K562 (cell line): ENCODE measurements at regions not wholly inside any gene's neighbourhood (a gene's known extent, or its start where the extent isn't known, plus 50 kb on each side); places are given as distances from the start of the nearest gene placed in this dataset.

Experiments used
- ATAC-seq: fragments of 200-7000 bp; cut with Tn5 transposase; 3 replicates; pipeline ENCODE4 v1.9.1; 2020; ENCODE audit warnings: moderate library complexity
- BruUV-seq: library from RNA; stranded (reverse); fragments of 400-500 nt; replicated peaks from 2 replicates; lab custom pipeline; 2021; lab: Mats Ljungman, UMichigan
- CTCF ChIA-PET: fragments of 300-600 bp; formaldehyde crosslinking; extraction: SDS; loops from one replicate; lab custom pipeline; 2021; ENCODE audit warnings: low intra/inter-chr PET ratio; lab: Yijun Ruan, JAX
- POLR2A ChIA-PET: fragments of 300-600, 350-650 bp; sonication (Branson Sonifier 250); formaldehyde crosslinking; extraction: SDS; loops from one replicate; lab custom pipeline; 2021; ENCODE audit warnings: antibody characterized with exemption, inconsistent platforms; lab: Yijun Ruan, JAX
- DNase-seq, 4 experiments: peaks; one replicate each; pipeline versions ENCODE4 v3.0.0 to v3.0.0-alpha.2; 2011 to 2018; ENCODE audit warnings: low spot score in 3 of 4, mixed read lengths in 3 of 4; ENCODE audit errors: extremely low read depth in 1 of 4
- FAIRE-seq: peaks from 2 replicates; lab custom pipeline; 2011; peaks lifted over from hg19 to GRCh38; lab: Jason Lieb, UNC
- H2AFZ ChIP-seq: 2 replicates; pipeline ENCODE4 v1.6.0; 2011; ENCODE audit warnings: low read depth, low read length, control low read depth, inconsistent platforms
- H3K27ac ChIP-seq: fragments of 200-600 bp; 3 replicates; pipeline ENCODE4 v1.8.0; 2011; ENCODE audit warnings: low read depth, mild to moderate bottlenecking, control low read depth, inconsistent platforms, low read length, moderate library complexity, mixed read lengths; ENCODE audit errors: extremely low read depth
- H3K27me3 ChIP-seq, 2 experiments: fragments of 300-600 bp in 1 of 2; 2 replicates in 1 of 2; 3 replicates in 1 of 2; pipeline versions ENCODE4 v1.6.0 to v1.8.0; 2011; ENCODE audit warnings: inconsistent platforms in 2 of 2, low read length in 2 of 2, mild to moderate bottlenecking in 1 of 2, mixed read lengths in 1 of 2, moderate library complexity in 1 of 2; ENCODE audit not compliant: control insufficient read depth in 2 of 2, insufficient read depth in 2 of 2
- H3K36me3 ChIP-seq: fragments of 300-600 bp; 3 replicates; pipeline ENCODE4 v1.8.0; 2011; ENCODE audit warnings: mild to moderate bottlenecking, low read length, inconsistent platforms; ENCODE audit not compliant: control insufficient read depth, insufficient read depth
- H3K4me1 ChIP-seq, 2 experiments: fragments of 200-600 bp in 1 of 2; replicated peaks in 1 of 2; 2 replicates in 1 of 2; 3 replicates in 1 of 2; pipeline versions ENCODE4 v1.5.1 to v1.8.0; 2011; ENCODE audit warnings: inconsistent platforms in 2 of 2, low read length in 2 of 2, mild to moderate bottlenecking in 1 of 2, mixed read lengths in 1 of 2, moderate library complexity in 1 of 2; ENCODE audit not compliant: control insufficient read depth in 2 of 2, insufficient read depth in 2 of 2
- H3K4me2 ChIP-seq: 2 replicates; pipeline ENCODE4 v1.6.1; 2011; ENCODE audit warnings: low read length, control low read depth, inconsistent platforms, mixed read lengths; ENCODE audit not compliant: insufficient read depth
- H3K4me3 ChIP-seq: fragments of 200-600 bp; sonication (generic), shearing (Covaris generic); 2 replicates; pipeline ENCODE4 v1.5.1; 2016; ENCODE audit warnings: control low read depth, inconsistent platforms
- H3K79me2 ChIP-seq: fragments of 200-600 bp; 3 replicates; pipeline ENCODE4 v1.8.0; 2011; ENCODE audit warnings: low read length, inconsistent platforms; ENCODE audit not compliant: control insufficient read depth, insufficient read depth
- H3K9ac ChIP-seq, 2 experiments: 2 replicates each; pipeline versions ENCODE4 v1.6.0 to v1.6.1; 2011; ENCODE audit warnings: low read depth in 2 of 2, low read length in 2 of 2, control low read depth in 1 of 2, inconsistent platforms in 1 of 2, mild to moderate bottlenecking in 1 of 2, mixed read lengths in 1 of 2; ENCODE audit not compliant: insufficient read depth in 1 of 2
- H3K9me1 ChIP-seq: one replicate; pipeline ENCODE4 v1.6.0; 2011; ENCODE audit warnings: inconsistent platforms, mild to moderate bottlenecking, low read length, moderate library complexity; ENCODE audit not compliant: control insufficient read depth, insufficient read depth
- H3K9me3 ChIP-seq: replicated peaks from 2 replicates; pipeline ENCODE4 v1.5.1; 2011; ENCODE audit warnings: low read depth, low read length, inconsistent platforms; ENCODE audit not compliant: control insufficient read depth, insufficient read depth
- H4K20me1 ChIP-seq: replicated peaks from 2 replicates; pipeline ENCODE4 v1.6.1; 2011; ENCODE audit warnings: low read length, inconsistent platforms, mixed read lengths; ENCODE audit not compliant: control insufficient read depth, insufficient read depth
- BCL6 ChIP-seq: fragments of 250-450 bp; sonication (Bioruptor Pico); IDR thresholded peaks from 2 replicates; pipeline ENCODE4 v1.4.0; 2020
- CEBPG ChIP-seq, 3 experiments: fragments of 200-800 bp in 1 of 3; sonication (Bioruptor generic) in 1 of 3; sonication (generic) in 1 of 3; formaldehyde crosslinking in 1 of 3; IDR thresholded peaks in 2 of 3; conservative IDR thresholded peaks in 1 of 3; 2 replicates each; pipeline versions ENCODE4 v1.6.1 to v1.8.0; 2016 to 2022; ENCODE audit warnings: missing compliant biosample characterization in 2 of 3, missing genetic modification characterization in 2 of 3, mild to moderate bottlenecking in 1 of 3, missing genetic modification reagents in 1 of 3
- CREB1 ChIP-seq, 2 experiments: sonication (generic) in 1 of 2; formaldehyde crosslinking in 1 of 2; IDR thresholded peaks; 2 replicates each; pipeline versions ENCODE4 v1.6.1 to v1.8.0; 2012 to 2022; ENCODE audit warnings: inconsistent platforms in 1 of 2, mild to moderate bottlenecking in 1 of 2, missing genetic modification reagents in 1 of 2, moderate library complexity in 1 of 2
- FIP1L1 ChIP-seq: fragments of 200-400 bp; formaldehyde crosslinking; IDR thresholded peaks from 2 replicates; pipeline ENCODE4 v1.6.1; 2018; ENCODE audit warnings: mild to moderate bottlenecking, low read depth, low read length; ENCODE audit not compliant: poor library complexity, severe bottlenecking
- HMGN3 ChIP-seq: IDR thresholded peaks from 2 replicates; pipeline ENCODE4 v1.6.1; 2011; ENCODE audit warnings: borderline replicate concordance, low read depth, mild to moderate bottlenecking, mixed read lengths, low read length; ENCODE audit not compliant: insufficient read length; ENCODE audit errors: extremely low read depth
- NELFE ChIP-seq: IDR thresholded peaks from 2 replicates; pipeline ENCODE4 v1.6.1; 2011; ENCODE audit warnings: mild to moderate bottlenecking; ENCODE audit not compliant: insufficient read depth, insufficient read length
- PHB2 ChIP-seq: fragments of 450-650 bp; IDR thresholded peaks from 2 replicates; pipeline ENCODE4 v1.6.1; 2017; ENCODE audit warnings: low read depth
- PML ChIP-seq: IDR thresholded peaks from 2 replicates; pipeline ENCODE4 v1.6.1; 2012; ENCODE audit warnings: low read length, inconsistent platforms
- RBM39 ChIP-seq: fragments of 200-400 bp; formaldehyde crosslinking; optimal IDR thresholded peaks from 2 replicates; pipeline ENCODE3; 2018; ENCODE audit warnings: low read depth, low read length
- SAFB ChIP-seq: fragments of 200-400 bp; formaldehyde crosslinking; IDR thresholded peaks from 2 replicates; pipeline ENCODE4 v1.6.1; 2017; ENCODE audit warnings: low read depth, low read length, borderline replicate concordance
- SIN3A ChIP-seq, 2 experiments: fragments of 150-350 bp in 1 of 2; IDR thresholded peaks; 2 replicates each; pipeline ENCODE4 v1.6.1; 2011 to 2016; ENCODE audit warnings: borderline replicate concordance in 2 of 2, low read depth in 2 of 2, low read length in 2 of 2, mild to moderate bottlenecking in 2 of 2, moderate library complexity in 2 of 2; ENCODE audit not compliant: control insufficient read depth in 1 of 2
- TFAM ChIP-seq: fragments of 250-450 bp; sonication (Bioruptor Pico); conservative IDR thresholded peaks from 2 replicates; pipeline ENCODE4 v1.5.0; 2021; ENCODE audit warnings: mild to moderate bottlenecking, moderate library complexity
- THAP12 ChIP-seq: fragments of 250-450 bp; sonication (Bioruptor Pico); IDR thresholded peaks from 2 replicates; pipeline ENCODE4 v1.9.0; 2021; ENCODE audit warnings: mild to moderate bottlenecking, inconsistent platforms
- U2AF2 ChIP-seq: fragments of 200-400 bp; formaldehyde crosslinking; optimal IDR thresholded peaks from 2 replicates; pipeline ENCODE3; 2017; ENCODE audit warnings: low read depth, mild to moderate bottlenecking, low read length
- ZEB2 ChIP-seq: fragments of 450-650 bp; IDR thresholded peaks from 2 replicates; pipeline ENCODE4 v1.6.1; 2016
- WGBS: fragments of 100-300 bp; shearing (Covaris generic); methylation state at CpG from one replicate; pipeline ENCODE4 v1.1.6; 2016; ENCODE audit warnings: low coverage, mixed read lengths; ENCODE audit not compliant: insufficient coverage; ENCODE audit errors: missing lambda C conversion rate; 5-methylcytosine and 5-hydroxymethylcytosine counted together
- in situ Hi-C: fragments of 300-500 bp; cut with MboI; formaldehyde crosslinking; loops from 4 replicates; pipeline ENCODE4 v1.15.0; 2018; ENCODE audit warnings: inconsistent platforms, mixed read lengths
- intact Hi-C: fragments of 100-400 bp; cut with micrococcal nuclease; formaldehyde crosslinking; loops from 2 replicates; pipeline ENCODE4 v1.14.2; 2022
- TF ChIP-seq, protein P1 (sequence below): fragments of 450-650 bp; formaldehyde crosslinking; IDR thresholded peaks from 2 replicates; pipeline ENCODE4 v1.4.0; 2022; ENCODE audit warnings: missing genetic modification characterization
- TF ChIP-seq, protein P2 (sequence below): fragments of 250-450 bp; sonication (Bioruptor Pico); IDR thresholded peaks from 2 replicates; pipeline ENCODE4 v1.4.0; 2020; ENCODE audit warnings: mild to moderate bottlenecking, moderate library complexity

DNA sequence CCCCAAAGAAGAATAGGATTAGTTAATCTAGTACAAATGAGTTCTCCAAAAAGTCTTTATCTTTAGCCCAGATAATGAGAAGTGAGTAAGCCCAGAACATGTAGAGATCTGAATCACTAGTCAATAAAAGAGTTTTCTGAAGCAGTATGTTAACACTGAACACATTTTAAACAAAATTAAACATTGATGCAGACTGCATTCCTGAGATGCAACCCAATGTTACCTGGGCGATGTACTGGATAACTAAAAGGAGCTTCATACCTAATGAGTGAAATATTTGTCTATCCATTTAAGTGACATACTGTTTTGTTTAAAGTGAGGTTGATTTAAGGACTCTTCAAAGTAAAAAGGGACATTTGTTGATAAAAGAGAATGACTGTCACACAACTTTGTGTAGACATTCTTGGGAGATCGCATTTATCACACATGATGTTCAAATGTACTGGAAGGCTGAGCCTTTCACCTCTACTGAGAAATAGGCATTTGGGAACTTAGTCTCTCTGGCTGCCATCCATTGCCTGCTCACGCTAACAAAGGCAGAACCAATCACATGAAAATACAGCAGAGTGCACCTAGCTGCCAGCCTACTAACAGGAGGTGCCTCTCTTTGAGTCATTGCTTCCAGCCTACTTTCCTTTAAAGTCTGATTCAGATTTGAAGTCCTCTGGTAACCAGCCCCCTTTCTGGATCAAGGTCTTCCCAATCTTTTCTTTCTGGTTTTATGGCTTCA, 287.7 kb downstream of the BTG1 start:
- POLR2A ChIA-PET: interaction anchor here (0.6 kb wide), 1 partner anchor 286 kb away, joined by 3 read pairs; no protein-coding TSS in a partner anchor
- H3K36me3 ChIP-seq: no peaks in the 10 kb centered on the region
- in situ Hi-C loops (no loop called here), intact Hi-C loops (no loop called here)
- H3K27me3 ChIP-seq: no peaks in the 10 kb centered on the region
- no peak overlapping the region for H3K4me3 ChIP-seq
- H3K9me3 ChIP-seq: no peaks in the 10 kb centered on the region
- DNase-seq: no peak
- no TSS peak for BruUV-seq
- H3K79me2 ChIP-seq: no peaks in the 10 kb centered on the region
- no peak for FAIRE-seq
- H3K9me1 ChIP-seq: no peaks in the 10 kb centered on the region
- no peak overlapping the region for H3K9ac ChIP-seq
- H2AFZ ChIP-seq: no peak overlapping the region
- H4K20me1 ChIP-seq: no peaks in the 10 kb centered on the region
- no peak for ATAC-seq
- H3K27ac ChIP-seq: no peak overlapping the region
- WGBS: 78% methylated on average over 3 of the region's 3 CpGs
- CTCF ChIA-PET: no interaction called here
- no peak overlapping the region for H3K4me2 ChIP-seq
- no peaks in the 10 kb centered on the region for H3K4me1 ChIP-seq
- TF ChIP-seq CREB1 (IDR thresholded peaks at IDR 0.05) (no peak), CREB1 (CRISPR knock-in tag; IDR thresholded peaks at IDR 0.05) (no peak), PML (no peak), SIN3A (IDR thresholded peaks at IDR 0.05; ENCODE audit: borderline replicate concordance in 2 of 2, control insufficient read depth in 1 of 2, low read depth in 2 of 2, low read length in 2 of 2) (no peak), BCL6 (CRISPR knock-in tag) (no peak), PHB2 (no peak), NELFE (no peak), RBM39 (no peak), THAP12 (CRISPR knock-in tag) (no peak), SAFB (no peak), TFAM (CRISPR knock-in tag) (no peak), CEBPG (CRISPR knock-in tag; IDR thresholded peaks at IDR 0.05) (no peak), CEBPG (tag; conservative IDR thresholded peaks at IDR 0.05 in 1 of 2, IDR thresholded peaks at IDR 0.05 in 1 of 2) (no peak), ZEB2 (no peak), FIP1L1 (no peak), U2AF2 (no peak), HMGN3 (no peak)
- TF ChIP-seq, protein P1, sequence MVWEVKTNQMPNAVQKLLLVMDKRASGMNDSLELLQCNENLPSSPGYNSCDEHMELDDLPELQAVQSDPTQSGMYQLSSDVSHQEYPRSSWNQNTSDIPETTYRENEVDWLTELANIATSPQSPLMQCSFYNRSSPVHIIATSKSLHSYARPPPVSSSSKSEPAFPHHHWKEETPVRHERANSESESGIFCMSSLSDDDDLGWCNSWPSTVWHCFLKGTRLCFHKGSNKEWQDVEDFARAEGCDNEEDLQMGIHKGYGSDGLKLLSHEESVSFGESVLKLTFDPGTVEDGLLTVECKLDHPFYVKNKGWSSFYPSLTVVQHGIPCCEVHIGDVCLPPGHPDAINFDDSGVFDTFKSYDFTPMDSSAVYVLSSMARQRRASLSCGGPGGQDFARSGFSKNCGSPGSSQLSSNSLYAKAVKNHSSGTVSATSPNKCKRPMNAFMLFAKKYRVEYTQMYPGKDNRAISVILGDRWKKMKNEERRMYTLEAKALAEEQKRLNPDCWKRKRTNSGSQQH (CRISPR knock-in tag): no peak
- TF ChIP-seq, protein P2, sequence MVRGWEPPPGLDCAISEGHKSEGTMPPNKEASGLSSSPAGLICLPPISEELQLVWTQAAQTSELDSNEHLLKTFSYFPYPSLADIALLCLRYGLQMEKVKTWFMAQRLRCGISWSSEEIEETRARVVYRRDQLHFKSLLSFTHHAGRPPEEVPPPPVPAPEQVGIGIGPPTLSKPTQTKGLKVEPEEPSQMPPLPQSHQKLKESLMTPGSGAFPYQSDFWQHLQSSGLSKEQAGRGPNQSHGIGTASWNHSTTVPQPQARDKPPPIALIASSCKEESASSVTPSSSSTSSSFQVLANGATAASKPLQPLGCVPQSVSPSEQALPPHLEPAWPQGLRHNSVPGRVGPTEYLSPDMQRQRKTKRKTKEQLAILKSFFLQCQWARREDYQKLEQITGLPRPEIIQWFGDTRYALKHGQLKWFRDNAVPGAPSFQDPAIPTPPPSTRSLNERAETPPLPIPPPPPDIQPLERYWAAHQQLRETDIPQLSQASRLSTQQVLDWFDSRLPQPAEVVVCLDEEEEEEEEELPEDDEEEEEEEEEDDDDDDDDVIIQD: no peak
